ENCODE measurements at regions not wholly inside any gene's neighbourhood (a gene's known extent, or its start where the extent isn't known, plus 50 kb on each side); places are given as distances from the start of the nearest gene placed in this dataset.

DNA sequence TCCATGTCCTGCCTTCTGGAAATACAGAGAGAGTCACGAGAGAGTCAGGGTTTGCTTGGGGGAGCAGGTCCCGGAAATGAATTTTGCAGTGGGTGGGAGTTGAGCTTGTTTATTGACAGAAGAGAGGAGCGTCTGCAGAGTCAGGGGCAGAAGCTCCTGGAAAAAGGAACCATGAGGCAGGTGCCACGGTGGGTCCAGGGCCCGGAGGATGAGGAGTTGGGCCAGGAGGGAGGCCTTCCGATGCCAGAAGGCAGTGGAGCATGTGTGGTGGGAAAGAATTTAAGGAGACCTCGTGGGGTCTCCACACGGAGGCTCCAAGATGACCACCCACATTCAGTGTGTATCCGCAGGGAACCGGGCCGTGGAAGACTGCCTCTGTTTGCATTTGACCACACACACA is 461.2 kb downstream of the BRD1 start:
- no peaks in the 10 kb centered on the region for H3K4me1 ChIP-seq
- H3K27ac ChIP-seq = no peak overlapping the region
- H3K27me3 ChIP-seq = peaks cover 0 to 72% of the 10 kb centered on the region in 2 donors
- H3K9me3 ChIP-seq = peaks cover 0 to 2% of the 10 kb centered on the region in 2 donors
- TF ChIP-seq, protein P1, sequence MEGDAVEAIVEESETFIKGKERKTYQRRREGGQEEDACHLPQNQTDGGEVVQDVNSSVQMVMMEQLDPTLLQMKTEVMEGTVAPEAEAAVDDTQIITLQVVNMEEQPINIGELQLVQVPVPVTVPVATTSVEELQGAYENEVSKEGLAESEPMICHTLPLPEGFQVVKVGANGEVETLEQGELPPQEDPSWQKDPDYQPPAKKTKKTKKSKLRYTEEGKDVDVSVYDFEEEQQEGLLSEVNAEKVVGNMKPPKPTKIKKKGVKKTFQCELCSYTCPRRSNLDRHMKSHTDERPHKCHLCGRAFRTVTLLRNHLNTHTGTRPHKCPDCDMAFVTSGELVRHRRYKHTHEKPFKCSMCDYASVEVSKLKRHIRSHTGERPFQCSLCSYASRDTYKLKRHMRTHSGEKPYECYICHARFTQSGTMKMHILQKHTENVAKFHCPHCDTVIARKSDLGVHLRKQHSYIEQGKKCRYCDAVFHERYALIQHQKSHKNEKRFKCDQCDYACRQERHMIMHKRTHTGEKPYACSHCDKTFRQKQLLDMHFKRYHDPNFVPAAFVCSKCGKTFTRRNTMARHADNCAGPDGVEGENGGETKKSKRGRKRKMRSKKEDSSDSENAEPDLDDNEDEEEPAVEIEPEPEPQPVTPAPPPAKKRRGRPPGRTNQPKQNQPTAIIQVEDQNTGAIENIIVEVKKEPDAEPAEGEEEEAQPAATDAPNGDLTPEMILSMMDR (IDR thresholded peaks at IDR 0.05) = no peak
- ATAC-seq (no peak), DNase-seq (no peak)
- intact Hi-C loops (cut with DNase I) = no loop called here
- no peaks in the 10 kb centered on the region for H3K36me3 ChIP-seq
- H3K4me3 ChIP-seq = no peak overlapping the region

DNA sequence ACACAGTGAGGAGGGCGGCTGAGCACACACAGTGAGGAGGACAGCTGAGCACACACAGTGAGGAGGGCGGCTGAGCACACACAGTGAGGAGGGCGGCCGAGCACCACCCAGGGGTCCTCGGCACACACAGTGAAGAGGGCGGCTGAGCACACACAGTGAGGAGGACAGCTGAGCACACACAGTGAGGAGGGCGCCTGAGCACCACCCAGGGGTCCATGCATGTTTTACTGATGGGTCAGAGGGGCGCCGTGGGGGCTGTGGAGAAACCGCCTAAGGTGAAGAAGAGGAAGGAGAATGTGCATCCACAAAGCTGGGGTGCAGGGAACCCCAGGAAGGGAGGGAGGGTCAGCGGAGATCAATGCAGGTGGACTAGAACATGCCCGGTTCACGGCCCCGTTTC is 461.8 kb downstream of the BRD1 start:
- Histone ChIP-seq H3K36me3 (no peaks in the 10 kb centered on the region), H3K4me3 (no peak overlapping the region), H3K27me3 (peaks cover 0 to 67% of the 10 kb centered on the region in 2 donors), H3K27ac (no peak overlapping the region), H3K4me1 (no peaks in the 10 kb centered on the region), H3K9me3 (peaks cover 0 to 2% of the 10 kb centered on the region in 2 donors)
- TF ChIP-seq, protein P1 (IDR thresholded peaks at IDR 0.05) = no peak
- intact Hi-C loops (cut with DNase I) = no loop called here
- DNase-seq (no peak), ATAC-seq (no peak)

DNA sequence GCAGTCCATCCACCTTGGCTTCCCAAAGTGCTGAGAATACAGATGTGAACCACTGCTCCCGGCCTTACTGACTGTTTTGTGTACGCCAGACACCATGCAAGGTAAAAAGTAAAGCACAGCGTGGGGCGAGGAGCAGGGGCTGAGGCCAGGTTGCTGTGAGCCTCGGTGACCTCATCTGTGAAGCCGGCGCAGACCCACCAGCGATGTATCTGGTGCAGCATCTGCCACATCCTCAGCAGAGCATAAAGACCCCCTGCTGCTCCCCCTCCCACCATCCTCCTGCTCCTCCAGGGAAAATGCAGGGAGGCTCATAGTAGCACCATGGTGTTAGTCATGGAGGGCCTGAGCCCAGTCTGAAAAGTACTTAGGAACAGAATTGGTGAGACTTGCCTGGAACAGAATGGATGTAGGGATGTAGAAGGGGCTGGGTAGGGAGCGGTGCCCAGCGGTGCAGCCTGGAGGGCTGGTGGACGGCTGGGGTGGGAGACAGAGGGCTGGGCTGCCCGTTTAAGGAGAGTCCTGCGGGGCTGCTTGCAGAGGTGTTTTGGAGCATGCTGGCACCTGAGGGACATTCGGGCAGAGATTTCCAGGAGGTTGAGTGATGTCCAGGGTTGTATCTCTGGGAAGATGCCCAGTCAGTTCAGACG is 462.4 kb downstream of the BRD1 start:
- no peaks in the 10 kb centered on the region for H3K36me3 ChIP-seq
- H3K27ac ChIP-seq = no peak overlapping the region
- intact Hi-C loops (cut with DNase I) = no loop called here
- ATAC-seq = no peak
- H3K9me3 ChIP-seq = peaks cover 0 to 2% of the 10 kb centered on the region in 2 donors
- no peak for DNase-seq
- TF ChIP-seq, protein P1 (IDR thresholded peaks at IDR 0.05) = no peak
- H3K4me1 ChIP-seq = no peaks in the 10 kb centered on the region
- peaks cover 0 to 61% of the 10 kb centered on the region in 2 donors for H3K27me3 ChIP-seq
- H3K4me3 ChIP-seq = no peak overlapping the region

- Histone ChIP-seq H3K4me1 (no peaks in the 10 kb centered on the region), H3K36me3 (no peaks in the 10 kb centered on the region), H3K27me3 (peaks cover 0 to 54% of the 10 kb centered on the region in 2 donors), H3K4me3 (no peak overlapping the region), H3K27ac (no peak overlapping the region), H3K9me3 (peaks cover 0 to 2% of the 10 kb centered on the region in 2 donors)
- no peak for ATAC-seq
- no peak for DNase-seq
- TF ChIP-seq, protein P1 (IDR thresholded peaks at IDR 0.05) = no peak
- intact Hi-C loops (cut with DNase I) = no loop called here
Observed at GRCh38 chr22:49364398-49364797, 463.3 kb downstream of the BRD1 start.

GRCh38 chr22:49363526-49364230 is 464.0 kb downstream of the BRD1 start:
- Histone ChIP-seq H3K27ac (no peak overlapping the region), H3K4me1 (no peaks in the 10 kb centered on the region), H3K27me3 (peaks cover 0 to 52% of the 10 kb centered on the region in 2 donors), H3K36me3 (no peaks in the 10 kb centered on the region), H3K4me3 (no peak overlapping the region), H3K9me3 (peaks cover 0 to 2% of the 10 kb centered on the region in 2 donors)
- TF ChIP-seq, protein P1 (IDR thresholded peaks at IDR 0.05) = no peak
- no peak for DNase-seq
- no peak for ATAC-seq
- intact Hi-C loops (cut with DNase I) = no loop called here

Data from left lung (tissue), 4 donors.